Upper lobe of left lung (tissue), 4 donors: ENCODE measurements at regions not wholly inside any gene's neighbourhood (a gene's known extent, or its start where the extent isn't known, plus 50 kb on each side); places are given as distances from the start of the nearest gene placed in this dataset.

Source experiments
- POLR2A ChIP-seq, 4 donors: fragments of 450-650 bp; IDR thresholded peaks; one replicate each; pipeline ENCODE4 v1.5.1; 2016 to 2017; ENCODE audit warnings: antibody characterized with exemption in 4 of 4, mild to moderate bottlenecking in 2 of 4
- TF ChIP-seq, protein P1 (sequence below), 6 experiments: fragments of 450-650 bp in 4 of 6; fragments of 200-600 bp in 2 of 6; sonication (generic) in 2 of 6; IDR thresholded peaks; one replicate each; pipeline ENCODE4 v1.5.1; 2016 to 2019; ENCODE audit warnings: antibody characterized with exemption in 6 of 6

- TF ChIP-seq, protein P1, sequence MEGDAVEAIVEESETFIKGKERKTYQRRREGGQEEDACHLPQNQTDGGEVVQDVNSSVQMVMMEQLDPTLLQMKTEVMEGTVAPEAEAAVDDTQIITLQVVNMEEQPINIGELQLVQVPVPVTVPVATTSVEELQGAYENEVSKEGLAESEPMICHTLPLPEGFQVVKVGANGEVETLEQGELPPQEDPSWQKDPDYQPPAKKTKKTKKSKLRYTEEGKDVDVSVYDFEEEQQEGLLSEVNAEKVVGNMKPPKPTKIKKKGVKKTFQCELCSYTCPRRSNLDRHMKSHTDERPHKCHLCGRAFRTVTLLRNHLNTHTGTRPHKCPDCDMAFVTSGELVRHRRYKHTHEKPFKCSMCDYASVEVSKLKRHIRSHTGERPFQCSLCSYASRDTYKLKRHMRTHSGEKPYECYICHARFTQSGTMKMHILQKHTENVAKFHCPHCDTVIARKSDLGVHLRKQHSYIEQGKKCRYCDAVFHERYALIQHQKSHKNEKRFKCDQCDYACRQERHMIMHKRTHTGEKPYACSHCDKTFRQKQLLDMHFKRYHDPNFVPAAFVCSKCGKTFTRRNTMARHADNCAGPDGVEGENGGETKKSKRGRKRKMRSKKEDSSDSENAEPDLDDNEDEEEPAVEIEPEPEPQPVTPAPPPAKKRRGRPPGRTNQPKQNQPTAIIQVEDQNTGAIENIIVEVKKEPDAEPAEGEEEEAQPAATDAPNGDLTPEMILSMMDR (IDR thresholded peaks at IDR 0.05) = no peak
- TF ChIP-seq POLR2A (IDR thresholded peaks at IDR 0.05) = no peak
Measured at GRCh38 chr6:87754828-87755227, 52.8 kb upstream of the AKIRIN2 start.
